HG03135 (cell line): ENCODE measurements at regions not wholly inside any gene's neighbourhood (a gene's known extent, or its start where the extent isn't known, plus 50 kb on each side); places are given as distances from the start of the nearest gene placed in this dataset.

Experiments
- ATAC-seq: cut with Tn5 transposase; IDR thresholded peaks from one replicate; pipeline ENCODE4 v1.9.1; 2021; ENCODE audit warnings: mild to moderate bottlenecking, moderate library complexity; ENCODE audit not compliant: unreplicated experiment

GRCh38 chr7:91812388-91812787, 68.1 kb downstream of the MTERF1 start:
- no peak for ATAC-seq

GRCh38 chr7:91814189-91814588, 66.3 kb downstream of the MTERF1 start:
- no peak for ATAC-seq
